ENCODE measurements at regions not wholly inside any gene's neighbourhood (a gene's known extent, or its start where the extent isn't known, plus 50 kb on each side); places are given as distances from the start of the nearest gene placed in this dataset.

GRCh38 chr9:31799953-31800609, 584.4 kb upstream of the ACO1 start:
- no peak for TF ChIP-seq ZNF341 (tag by site-specific recombination; IDR thresholded peaks at IDR 0.05; ENCODE audit: low read depth)
- no peak for TF ChIP-seq CTCF (tag by site-specific recombination; IDR thresholded peaks at IDR 0.05)
- no peak for TF ChIP-seq ZNF274 (IDR thresholded peaks at IDR 0.05; ENCODE audit: low read length)
- no peak for TF ChIP-seq ZNF274 (tag by site-specific recombination; IDR thresholded peaks at IDR 0.05; ENCODE audit: borderline replicate concordance)
- TF ChIP-seq ZNF776 (tag by site-specific recombination; IDR thresholded peaks at IDR 0.05; ENCODE audit: borderline replicate concordance), result no peak
- TF ChIP-seq PBX3 (CRISPR knock-in tag; IDR thresholded peaks at IDR 0.05), result no peak
- no peak for TF ChIP-seq ZNF707 (tag by site-specific recombination; IDR thresholded peaks at IDR 0.05)

Data from HEK293 (cell line).